SK-N-SH (cell line): ENCODE measurements at regions not wholly inside any gene's neighbourhood (a gene's known extent, or its start where the extent isn't known, plus 50 kb on each side); places are given as distances from the start of the nearest gene placed in this dataset.

Source experiments
- CTCF ChIA-PET: fragments of 300-600, 350-600 bp; formaldehyde crosslinking; extraction: SDS; loops from one replicate; lab custom pipeline; 2021; lab: Yijun Ruan, JAX
- POLR2A ChIA-PET: fragments of 350-600 bp; sonication (Branson Sonifier 250); formaldehyde crosslinking; extraction: SDS; loops from one replicate; lab custom pipeline; 2020; ENCODE audit warnings: antibody characterized with exemption, inconsistent platforms; lab: Yijun Ruan, JAX
- DNase-seq: peaks from one replicate; pipeline ENCODE4 v3.0.0; 2012
- H2AFZ ChIP-seq: fragments of 200-600 bp; sonication (generic); 2 replicates; pipeline ENCODE4 v1.8.1; 2016; ENCODE audit warnings: antibody characterized with exemption, mild to moderate bottlenecking, low read depth
- H3F3A ChIP-seq: fragments of 200-600 bp; sonication (generic); replicated peaks from 2 replicates; pipeline ENCODE3; 2016; ENCODE audit warnings: antibody characterized with exemption, mild to moderate bottlenecking; ENCODE audit not compliant: insufficient read depth
- H3K27ac ChIP-seq, 2 experiments: fragments of 200-500 bp in 1 of 2; fragments of 200-600 bp in 1 of 2; sonication (Bioruptor generic) in 1 of 2; sonication (generic), shearing (Covaris generic) in 1 of 2; 2 replicates each; pipeline versions ENCODE4 v1.5.1 to v1.6.1; 2014 to 2016; ENCODE audit warnings: low read depth in 2 of 2, inconsistent platforms in 1 of 2, low read length in 1 of 2, mild to moderate bottlenecking in 1 of 2, mixed read lengths in 1 of 2
- H3K27me3 ChIP-seq: fragments of 200-600 bp; sonication (generic), shearing (Covaris generic); 2 replicates; pipeline ENCODE4 v1.6.1; 2016; ENCODE audit warnings: mixed run types; ENCODE audit not compliant: insufficient read depth
- H3K36me3 ChIP-seq, 2 experiments: fragments of 200-500 bp in 1 of 2; fragments of 200-600 bp in 1 of 2; sonication (Bioruptor generic) in 1 of 2; sonication (generic) in 1 of 2; replicated peaks in 1 of 2; 2 replicates each; pipeline versions ENCODE3 to v1.5.1; 2014 to 2016; ENCODE audit warnings: low read length in 1 of 2, mild to moderate bottlenecking in 1 of 2; ENCODE audit not compliant: insufficient read depth in 2 of 2, control insufficient read depth in 1 of 2
- H3K4me1 ChIP-seq, 2 experiments: fragments of 200-500 bp in 1 of 2; fragments of 200-600 bp in 1 of 2; sonication (Bioruptor generic) in 1 of 2; sonication (generic), shearing (Covaris generic) in 1 of 2; 2 replicates each; pipeline versions ENCODE4 v1.5.1 to v1.6.1; 2014 to 2016; ENCODE audit warnings: low read depth in 1 of 2, low read length in 1 of 2, mixed run types in 1 of 2; ENCODE audit not compliant: insufficient read depth in 2 of 2, control insufficient read depth in 1 of 2
- H3K4me2 ChIP-seq: fragments of 200-600 bp; sonication (generic), shearing (Covaris generic); 2 replicates; pipeline ENCODE4 v1.6.1; 2017; ENCODE audit warnings: mixed run types
- H3K4me3 ChIP-seq, 2 experiments: fragments of 200-500 bp in 1 of 2; fragments of 200-600 bp in 1 of 2; sonication (Bioruptor generic) in 1 of 2; sonication (generic), shearing (Covaris generic) in 1 of 2; 2 replicates each; pipeline versions ENCODE4 v1.5.1 to v1.8.1; 2014 to 2016; ENCODE audit warnings: low read depth in 2 of 2, inconsistent platforms in 1 of 2, low read length in 1 of 2, mild to moderate bottlenecking in 1 of 2, mixed read lengths in 1 of 2, moderate library complexity in 1 of 2
- H3K79me2 ChIP-seq: fragments of 200-600 bp; sonication (generic); 2 replicates; pipeline ENCODE4 v1.8.1; 2017; ENCODE audit warnings: mild to moderate bottlenecking; ENCODE audit not compliant: insufficient read depth
- H3K9ac ChIP-seq: fragments of 200-600 bp; sonication (generic); 2 replicates; pipeline ENCODE4 v1.6.1; 2017; ENCODE audit warnings: mixed run types
- H3K9me2 ChIP-seq: fragments of 200-600 bp; sonication (generic); 2 replicates; pipeline ENCODE4 v1.6.1; 2017; ENCODE audit warnings: mixed run types
- H3K9me3 ChIP-seq: fragments of 200-600 bp; sonication (generic); 2 replicates; pipeline ENCODE4 v1.6.1; 2017; ENCODE audit warnings: mixed run types, mild to moderate bottlenecking, moderate library complexity
- H4K20me1 ChIP-seq: fragments of 200-600 bp; sonication (generic); 2 replicates; pipeline ENCODE4 v1.6.1; 2017; ENCODE audit warnings: mild to moderate bottlenecking, mixed run types; ENCODE audit not compliant: insufficient read depth
- CHD2 ChIP-seq: fragments of 150-350 bp; IDR thresholded peaks from 2 replicates; pipeline ENCODE4 v1.6.1; 2018; ENCODE audit warnings: low read length; ENCODE audit not compliant: partially characterized antibody
- CTCF ChIP-seq: fragments of 200-600 bp; sonication (generic); IDR thresholded peaks from 2 replicates; pipeline ENCODE4 v1.6.1; 2017; ENCODE audit warnings: antibody characterized with exemption, mild to moderate bottlenecking, moderate library complexity
- ELF1 ChIP-seq: IDR thresholded peaks from 2 replicates; pipeline ENCODE4 v1.4.0; 2012
- EP300 ChIP-seq, 2 experiments: IDR thresholded peaks; 2 replicates each; pipeline versions ENCODE4 v1.4.0 to v1.6.1; 2012; ENCODE audit warnings: borderline replicate concordance in 1 of 2, low read depth in 1 of 2, low read length in 1 of 2
- EZH2phosphoT487 ChIP-seq: fragments of 200-600 bp; sonication (generic); IDR thresholded peaks from 2 replicates; pipeline ENCODE4 v1.6.1; 2017; ENCODE audit warnings: low read depth, mixed run types, mild to moderate bottlenecking, antibody characterized with exemption, moderate library complexity, borderline replicate concordance
- FOXJ3 ChIP-seq: sonication (generic); formaldehyde crosslinking; IDR thresholded peaks from 2 replicates; pipeline ENCODE4 v1.5.1; 2020; ENCODE audit warnings: mild to moderate bottlenecking, missing genetic modification reagents
- IRF3 ChIP-seq: fragments of 150-350 bp; IDR thresholded peaks from 2 replicates; pipeline ENCODE4 v1.6.1; 2016; ENCODE audit warnings: mild to moderate bottlenecking, low read depth, low read length
- JUND ChIP-seq: IDR thresholded peaks from 2 replicates; pipeline ENCODE4 v1.4.0; 2012
- MAX ChIP-seq: IDR thresholded peaks from 2 replicates; pipeline ENCODE4 v1.4.0; 2012; ENCODE audit warnings: low read depth
- MEF2A ChIP-seq: IDR thresholded peaks from 2 replicates; pipeline ENCODE4 v1.4.0; 2012; ENCODE audit warnings: low read depth, borderline replicate concordance
- MXI1 ChIP-seq: IDR thresholded peaks from 2 replicates; pipeline ENCODE4 v1.6.1; 2012; ENCODE audit warnings: mild to moderate bottlenecking, low read depth, low read length, improper control_type of control experiment
- PBX3 ChIP-seq: IDR thresholded peaks from 2 replicates; pipeline ENCODE4; 2012
- RCOR1 ChIP-seq: fragments of 150-350 bp; IDR thresholded peaks from 2 replicates; pipeline ENCODE4 v1.6.1; 2017; ENCODE audit warnings: antibody characterized with exemption, low read length
- RFX5 ChIP-seq: IDR thresholded peaks from 2 replicates; pipeline ENCODE4 v1.6.1; 2012; ENCODE audit warnings: mild to moderate bottlenecking, improper control_type of control experiment, low read length
- SIN3A ChIP-seq: IDR thresholded peaks from 2 replicates; pipeline ENCODE4 v1.6.1; 2012; ENCODE audit warnings: low read depth, mild to moderate bottlenecking, low read length, moderate library complexity, borderline replicate concordance
- TAF1 ChIP-seq: IDR thresholded peaks from 2 replicates; pipeline ENCODE4 v1.6.1; 2012; ENCODE audit warnings: low read depth, mild to moderate bottlenecking, low read length, moderate library complexity, borderline replicate concordance
- WGBS: methylation state at CpG from one replicate; pipeline ENCODE4 v1.1.6; 2017; ENCODE audit warnings: low lambda C conversion rate; 5-methylcytosine and 5-hydroxymethylcytosine counted together

GRCh38 chr1:79811173-79811572 is 804.6 kb upstream of the ADGRL4 start (continued):
- TF ChIP-seq EP300 (IDR thresholded peaks at IDR 0.05; ENCODE audit: borderline replicate concordance in 1 of 2, low read depth in 1 of 2, low read length in 1 of 2) = peak; percentile 42 to 92; a peak in 3 of 4 replicates

GRCh38 chr1:79808816-79809475 is 802.4 kb upstream of the ADGRL4 start:
- TF ChIP-seq IRF3 (no peak), FOXJ3 (no peak), SIN3A (no peak), MXI1 (no peak), CTCF (no peak), MAX (no peak), CHD2 (no peak), MEF2A (no peak), RCOR1 (no peak), TAF1 (no peak), PBX3 (no peak), RFX5 (no peak), EZH2phosphoT487 (no peak), ELF1 (no peak), JUND (no peak)
- TF ChIP-seq, all 33 proteins: peak for 0
- ChIA-PET POLR2A (no interaction called here), CTCF (no interaction called here)
- no peaks in the 10 kb centered on the region for H3K9me2 ChIP-seq
- H3K27ac ChIP-seq = no peak overlapping the region
- no peak overlapping the region for H3K9ac ChIP-seq
- H3K36me3 ChIP-seq = no peaks in the 10 kb centered on the region
- no peaks in the 10 kb centered on the region for H3K27me3 ChIP-seq
- H3K4me1 ChIP-seq = peaks cover 0 to 8% of the 10 kb centered on the region in 2 experiments; a peak in 1 of 4 replicates
- H3K4me2 ChIP-seq = no peak overlapping the region
- peaks cover 16% of the 10 kb centered on the region for H3F3A ChIP-seq
- no peaks in the 10 kb centered on the region for H3K9me3 ChIP-seq
- H2AFZ ChIP-seq = no peak overlapping the region
- H4K20me1 ChIP-seq = no peaks in the 10 kb centered on the region
- H3K4me3 ChIP-seq = no peak overlapping the region
- WGBS = 86% methylated on average over 3 of the region's 3 CpGs
- H3K79me2 ChIP-seq = no peaks in the 10 kb centered on the region
- DNase-seq = no peak
